H1 (cell line): ENCODE measurements at regions not wholly inside any gene's neighbourhood (a gene's known extent, or its start where the extent isn't known, plus 50 kb on each side); places are given as distances from the start of the nearest gene placed in this dataset.
A peak's percentile ranks its signal among the peaks of the same experiment; 100 is the strongest.

Source experiments
- CTCF ChIA-PET: fragments of 300-600 bp; sonication (Branson Sonifier 250); formaldehyde crosslinking; loops from one replicate; lab custom pipeline; 2021; ENCODE audit not compliant: partially characterized antibody; lab: Charles Lee
- POLR2A ChIA-PET: fragments of 300-600 bp; sonication (Branson Sonifier 250); formaldehyde crosslinking; loops from one replicate; lab custom pipeline; 2021; ENCODE audit warnings: inconsistent platforms; ENCODE audit not compliant: partially characterized antibody; lab: Charles Lee
- DNase-seq, 2 experiments: peaks; one replicate each; pipeline versions ENCODE4 v3.0.0 to v3.0.0-alpha.2; 2010 to 2022; ENCODE audit warnings: low spot score in 2 of 2, low read depth in 1 of 2, mixed read lengths in 1 of 2
- FAIRE-seq: peaks from 2 replicates; lab custom pipeline; 2011; peaks lifted over from hg19 to GRCh38; lab: Jason Lieb, UNC
- H2AFZ ChIP-seq: 2 replicates; pipeline ENCODE4 v1.8.1; 2012; ENCODE audit warnings: low read length, inconsistent platforms
- H2AK5ac ChIP-seq: 2 replicates; pipeline ENCODE4 v1.6.1; 2013; ENCODE audit warnings: low read depth, low read length
- H2BK120ac ChIP-seq: replicated peaks from 2 replicates; pipeline ENCODE3; 2013; ENCODE audit warnings: low read depth, low read length, inconsistent platforms
- H2BK12ac ChIP-seq: 2 replicates; pipeline ENCODE4 v1.6.1; 2013; ENCODE audit warnings: low read depth, low read length
- H2BK15ac ChIP-seq: 2 replicates; pipeline ENCODE4 v1.6.1; 2013; ENCODE audit warnings: low read length
- H2BK20ac ChIP-seq: 2 replicates; pipeline ENCODE4 v1.6.1; 2013; ENCODE audit warnings: low read length
- H2BK5ac ChIP-seq: 2 replicates; pipeline ENCODE4 v1.6.1; 2013; ENCODE audit warnings: low read depth, low read length
- H3K14ac ChIP-seq: 2 replicates; pipeline ENCODE4 v1.6.1; 2013; ENCODE audit warnings: inconsistent platforms; ENCODE audit not compliant: insufficient read length
- H3K18ac ChIP-seq: 2 replicates; pipeline ENCODE4 v1.6.1; 2013; ENCODE audit warnings: low read length; ENCODE audit errors: extremely low read depth
- H3K23ac ChIP-seq: 2 replicates; pipeline ENCODE4 v1.6.1; 2013; ENCODE audit warnings: inconsistent platforms; ENCODE audit not compliant: insufficient read length
- H3K23me2 ChIP-seq: 2 replicates; pipeline ENCODE4 v1.6.1; 2013; ENCODE audit warnings: low read depth, low read length
- H3K27ac ChIP-seq: 2 replicates; pipeline ENCODE4 v1.6.1; 2011; ENCODE audit warnings: low read depth, low read length, inconsistent platforms
- H3K27me3 ChIP-seq, 4 experiments: replicated peaks in 1 of 4; 1 replicate in 1 of 4; 2 replicates in 3 of 4; pipeline versions ENCODE4 v1.6.1 to v1.8.1; 2011 to 2013; ENCODE audit warnings: low read length in 3 of 4, mild to moderate bottlenecking in 3 of 4, inconsistent platforms in 2 of 4, mixed read lengths in 2 of 4, moderate library complexity in 1 of 4; ENCODE audit not compliant: control insufficient read depth in 3 of 4, insufficient read depth in 3 of 4; ENCODE audit errors: extremely low read depth in 1 of 4
- H3K36me3 ChIP-seq, 4 experiments: 2 replicates each; pipeline versions ENCODE4 v1.6.1 to v1.8.1; 2011 to 2013; ENCODE audit warnings: mild to moderate bottlenecking in 4 of 4, low read length in 3 of 4, moderate library complexity in 2 of 4, control low read depth in 1 of 4, inconsistent platforms in 1 of 4; ENCODE audit not compliant: insufficient read depth in 4 of 4, control insufficient read depth in 2 of 4
- H3K4ac ChIP-seq: replicated peaks from 2 replicates; pipeline ENCODE3; 2013; ENCODE audit warnings: low read length, low read depth, mixed read lengths, inconsistent platforms; ENCODE audit not compliant: insufficient read length
- H3K4me1 ChIP-seq, 4 experiments: replicated peaks in 1 of 4; 1 replicate in 1 of 4; 2 replicates in 3 of 4; pipeline versions ENCODE4 v1.6.1 to v1.8.1; 2011 to 2013; ENCODE audit warnings: low read length in 3 of 4, inconsistent platforms in 2 of 4, mixed read lengths in 1 of 4; ENCODE audit not compliant: insufficient read depth in 4 of 4, control insufficient read depth in 3 of 4
- H3K4me2 ChIP-seq, 2 experiments: 2 replicates each; pipeline versions ENCODE4 v1.6.1 to v1.8.1; 2011 to 2013; ENCODE audit warnings: low read depth in 2 of 2, low read length in 2 of 2, control low read depth in 1 of 2, inconsistent platforms in 1 of 2, mild to moderate bottlenecking in 1 of 2; ENCODE audit not compliant: insufficient read depth in 1 of 2
- H3K4me3 ChIP-seq, 4 experiments: fragments of 200-600, 300-600 bp in 1 of 4; sonication (generic), shearing (Covaris generic), sonication (Bioruptor Twin) in 1 of 4; 2 replicates each; pipeline versions ENCODE4 v1.5.1 to v1.8.1; 2011 to 2016; ENCODE audit warnings: low read length in 4 of 4, low read depth in 3 of 4, control low read depth in 2 of 4, inconsistent platforms in 2 of 4, mild to moderate bottlenecking in 2 of 4, mixed read lengths in 1 of 4, moderate library complexity in 1 of 4; ENCODE audit not compliant: insufficient read depth in 2 of 4; ENCODE audit errors: extremely low read depth in 1 of 4
- H3K56ac ChIP-seq: replicated peaks from 2 replicates; pipeline ENCODE3; 2013; ENCODE audit warnings: low read depth, mild to moderate bottlenecking, mixed read lengths, low read length, inconsistent platforms; ENCODE audit not compliant: insufficient read length
- H3K79me1 ChIP-seq: 2 replicates; pipeline ENCODE4 v1.6.1; 2013; ENCODE audit warnings: low read depth, low read length, control low read depth
- H3K79me2 ChIP-seq, 2 experiments: 2 replicates each; pipeline versions ENCODE4 v1.6.1 to v1.8.1; 2012 to 2013; ENCODE audit warnings: low read length in 2 of 2, mild to moderate bottlenecking in 2 of 2, inconsistent platforms in 1 of 2; ENCODE audit not compliant: insufficient read depth in 2 of 2, control insufficient read depth in 1 of 2
- H3K9ac ChIP-seq, 4 experiments: replicated peaks in 1 of 4; 1 replicate in 1 of 4; 2 replicates in 3 of 4; pipeline versions ENCODE4 v1.6.1 to v1.8.1; 2011 to 2013; ENCODE audit warnings: low read depth in 3 of 4, low read length in 3 of 4, control low read depth in 2 of 4, mild to moderate bottlenecking in 2 of 4, moderate library complexity in 2 of 4, inconsistent platforms in 1 of 4; ENCODE audit errors: extremely low read depth in 1 of 4
- H3K9me3 ChIP-seq, 2 experiments: 2 replicates each; pipeline versions ENCODE4 v1.6.1 to v1.8.1; 2012 to 2013; ENCODE audit warnings: mild to moderate bottlenecking in 2 of 2, moderate library complexity in 2 of 2, control low read depth in 1 of 2, inconsistent platforms in 1 of 2, low read depth in 1 of 2, low read length in 1 of 2, mixed read lengths in 1 of 2; ENCODE audit not compliant: insufficient read depth in 2 of 2
- H4K20me1 ChIP-seq, 2 experiments: replicated peaks in 1 of 2; 2 replicates each; pipeline versions ENCODE3 to v1.8.1; 2011 to 2013; ENCODE audit warnings: inconsistent platforms in 2 of 2, low read length in 2 of 2, mild to moderate bottlenecking in 1 of 2; ENCODE audit not compliant: insufficient read depth in 2 of 2, control insufficient read depth in 1 of 2
- H4K5ac ChIP-seq: 2 replicates; pipeline ENCODE4 v1.6.1; 2013; ENCODE audit warnings: low read length, low read depth, mixed read lengths, inconsistent platforms; ENCODE audit not compliant: insufficient read length
- H4K8ac ChIP-seq: 2 replicates; pipeline ENCODE4 v1.8.0; 2013; ENCODE audit warnings: mild to moderate bottlenecking, moderate library complexity, low read length, inconsistent platforms; ENCODE audit not compliant: insufficient read depth; ENCODE audit errors: extremely low read depth
- H4K91ac ChIP-seq: replicated peaks from 2 replicates; pipeline ENCODE3; 2013; ENCODE audit warnings: low read length, mixed read lengths, inconsistent platforms; ENCODE audit not compliant: insufficient read length
- EGR1 ChIP-seq: IDR thresholded peaks from 2 replicates; pipeline ENCODE4 v1.6.1; 2011; ENCODE audit warnings: low read depth, low read length, borderline replicate concordance
- HDAC6 ChIP-seq: IDR thresholded peaks from one replicate; pipeline ENCODE4 v1.7.1; 2012; ENCODE audit warnings: low read depth, mild to moderate bottlenecking, inconsistent platforms, low read length, moderate library complexity
- RNF2 ChIP-seq: fragments of 200-900, 300-1000 bp; sonication (generic); IDR thresholded peaks from 2 replicates; pipeline ENCODE4 v1.7.1; 2016; ENCODE audit warnings: borderline replicate concordance, low read depth, mild to moderate bottlenecking, antibody characterized with exemption, low read length; ENCODE audit not compliant: poor library complexity, severe bottlenecking; ENCODE audit errors: missing control alignments
- WGBS, 2 experiments: shearing (Covaris generic) in 1 of 2; methylation state at CpG; one replicate each; pipeline versions ENCODE4 v1.1.6 to v1.1.7; 2013 to 2015; ENCODE audit warnings: low lambda C conversion rate in 2 of 2, mixed read lengths in 2 of 2, inconsistent platforms in 1 of 2, low coverage in 1 of 2, missing lambda C conversion rate in 1 of 2; ENCODE audit not compliant: insufficient replicate concordance in 2 of 2, insufficient coverage in 1 of 2, insufficient read length in 1 of 2; ENCODE audit errors: extremely low coverage in 1 of 2, missing lambda C conversion rate in 1 of 2; 5-methylcytosine and 5-hydroxymethylcytosine counted together

- CTCF ChIA-PET: interaction anchor here (0.8 to 8.4 kb wide), 9 partner anchors 9 to 198 kb away, joined by 3 to 135 read pairs (median 6); no protein-coding TSS in a partner anchor
- WGBS, 2 experiments: 80% methylated on average over 9 of the region's 9 CpGs; no CpG with 5 or more reads in 1 of the 2 experiments
- no peak for FAIRE-seq
Measured at GRCh38 chr6:44626616-44627015, 239.1 kb downstream of the CDC5L start.

More at GRCh38 chr6:44626616-44627015, 239.1 kb downstream of the CDC5L start:
- H3K9ac ChIP-seq: no peak overlapping the region; a peak in 1 of 7 replicates
- no peaks in the 10 kb centered on the region for H3K9me3 ChIP-seq
- H3K79me2 ChIP-seq: no peaks in the 10 kb centered on the region
- H3K23me2 ChIP-seq: peaks cover 5% of the 10 kb centered on the region
- no peak overlapping the region for H3K4me3 ChIP-seq
- peak overlapping the region; percentile 98 for H4K91ac ChIP-seq
- H2AFZ ChIP-seq: 0 out of 2 replicates have a peak overlapping the region, but pooled peaks have one; percentile 9
- no peak overlapping the region for H4K5ac ChIP-seq
- H3K79me1 ChIP-seq: no peaks in the 10 kb centered on the region
- peak overlapping the region; percentile 84 for H3K18ac ChIP-seq
- POLR2A ChIA-PET: interaction anchor here (1.5 kb wide), 1 partner anchor 33 kb away, joined by 5 read pairs; no protein-coding TSS in a partner anchor
- peak overlapping the region; percentile 74; the same call in 1 of the 2 replicates for H2BK20ac ChIP-seq
- no peak overlapping the region for H3K27ac ChIP-seq
- H2BK120ac ChIP-seq: no peak overlapping the region
- H3K36me3 ChIP-seq: no peaks in the 10 kb centered on the region
- H4K20me1 ChIP-seq: peaks cover 0 to 2% of the 10 kb centered on the region in 2 experiments
- peaks cover 0 to 4% (median 0%) of the 10 kb centered on the region in 4 experiments; a peak in 2 of 7 replicates for H3K27me3 ChIP-seq
- H2BK5ac ChIP-seq: peak overlapping the region; percentile 94; the same call in 1 of the 2 replicates
- H3K4ac ChIP-seq: no peak overlapping the region
- TF ChIP-seq RNF2 (no peak), HDAC6 (no peak), EGR1 (no peak)
- DNase-seq: no peak
- peak overlapping the region; percentile 100; the same call in 1 of the 2 replicates for H2BK12ac ChIP-seq
- no peak overlapping the region for H3K56ac ChIP-seq
- no peak overlapping the region for H4K8ac ChIP-seq
- no peak overlapping the region for H3K14ac ChIP-seq
- peaks cover 9 to 34% (median 25%) of the 10 kb centered on the region in 4 experiments for H3K4me1 ChIP-seq
- no peak overlapping the region for H2BK15ac ChIP-seq
- H3K4me2 ChIP-seq: no peak overlapping the region
- peak overlapping the region; percentile 98; the same call in 1 of the 2 replicates for H2AK5ac ChIP-seq
- no peak overlapping the region for H3K23ac ChIP-seq
